ENCODE measurements at regions not wholly inside any gene's neighbourhood (a gene's known extent, or its start where the extent isn't known, plus 50 kb on each side); places are given as distances from the start of the nearest gene placed in this dataset.

DNA sequence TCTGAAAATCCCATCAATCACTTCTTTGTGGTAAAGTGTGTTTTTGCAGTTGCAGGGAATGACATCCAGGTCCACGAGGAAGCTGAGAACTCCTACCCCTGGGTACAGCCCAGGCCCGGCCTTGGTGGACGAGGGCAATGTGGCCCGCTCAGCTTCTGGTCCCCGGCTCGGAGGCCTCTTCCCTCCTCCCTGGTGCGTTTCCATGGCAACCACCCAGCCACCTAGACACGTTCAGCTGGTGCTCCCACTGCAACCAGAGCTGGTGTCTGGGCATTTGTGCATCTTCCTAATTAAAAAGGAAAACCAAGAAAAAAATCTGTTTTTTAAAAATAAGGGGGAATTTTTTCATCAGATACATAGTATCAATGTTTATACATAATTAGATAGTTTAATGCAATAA is 603.6 kb upstream of the SALL3 start:
- no peak for TF ChIP-seq MAX (IDR thresholded peaks at IDR 0.05)
- no peak for TF ChIP-seq ZNF232 (CRISPR knock-in tag; IDR thresholded peaks at IDR 0.05; ENCODE audit: borderline replicate concordance)
- TF ChIP-seq CTCF (CRISPR knock-in tag; IDR thresholded peaks at IDR 0.05) = no peak
- TF ChIP-seq PHF20 (CRISPR knock-in tag; IDR thresholded peaks at IDR 0.05) = no peak
- no peak for TF ChIP-seq KDM4B (CRISPR knock-in tag; IDR thresholded peaks at IDR 0.05)
- TF ChIP-seq CEBPB (IDR thresholded peaks at IDR 0.05; ENCODE audit: borderline replicate concordance, low read depth, low read length) = no peak
- TF ChIP-seq CEBPZ (IDR thresholded peaks at IDR 0.05; ENCODE audit: low read length) = no peak

Measured in HepG2 (cell line).